NCI-H2171 (cell line): ENCODE measurements at regions not wholly inside any gene's neighbourhood (a gene's known extent, or its start where the extent isn't known, plus 50 kb on each side); places are given as distances from the start of the nearest gene placed in this dataset.

Experiments
- DNase-seq: peaks from one replicate; lab custom pipeline; 2025; lab: John Stamatoyannopoulos, UW

DNA sequence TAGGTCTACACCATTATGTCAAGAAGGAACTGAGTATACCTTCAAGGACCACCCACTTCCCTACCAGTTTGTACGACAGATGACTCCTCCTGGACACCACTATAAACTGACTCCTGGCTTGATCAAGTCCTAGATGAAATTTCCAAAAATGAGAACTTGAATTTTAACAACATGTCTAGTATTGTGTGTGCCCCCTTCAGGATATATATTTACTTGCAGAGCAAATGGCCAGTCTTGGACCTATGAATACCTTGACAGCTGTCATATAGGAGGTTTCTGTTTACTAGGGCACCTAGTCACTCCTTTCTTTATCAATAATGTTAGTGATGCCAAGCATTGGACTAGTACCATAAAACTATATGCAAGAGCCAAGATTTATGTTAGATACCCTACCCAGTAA, 94.1 kb upstream of the TMEM26 start:
- DNase-seq: no peak

GRCh38 chr10:61545170-61545569, 92.0 kb upstream of the TMEM26 start:
- no peak for DNase-seq

GRCh38 chr10:61543831-61544230, 90.7 kb upstream of the TMEM26 start:
- no peak for DNase-seq

DNA sequence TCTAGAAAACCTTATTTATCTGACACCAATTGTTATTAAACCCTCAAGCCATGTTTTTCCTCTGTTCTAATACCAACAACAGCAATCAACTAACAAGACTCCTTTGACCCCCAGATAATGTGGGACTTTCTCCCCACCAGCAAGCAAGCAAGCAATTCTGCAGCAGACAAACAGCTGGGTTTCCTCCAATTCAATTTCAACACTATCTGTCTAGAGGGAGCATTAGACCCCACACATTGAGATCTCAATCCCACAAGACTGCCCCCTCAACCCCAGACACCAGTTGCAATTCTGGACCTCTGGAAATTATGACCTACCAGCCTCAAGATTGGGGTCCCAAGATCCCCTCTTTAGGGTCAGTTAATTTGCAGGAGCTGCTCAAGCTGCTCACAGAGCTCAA, 89.4 kb upstream of the TMEM26 start:
- DNase-seq: no peak

DNA sequence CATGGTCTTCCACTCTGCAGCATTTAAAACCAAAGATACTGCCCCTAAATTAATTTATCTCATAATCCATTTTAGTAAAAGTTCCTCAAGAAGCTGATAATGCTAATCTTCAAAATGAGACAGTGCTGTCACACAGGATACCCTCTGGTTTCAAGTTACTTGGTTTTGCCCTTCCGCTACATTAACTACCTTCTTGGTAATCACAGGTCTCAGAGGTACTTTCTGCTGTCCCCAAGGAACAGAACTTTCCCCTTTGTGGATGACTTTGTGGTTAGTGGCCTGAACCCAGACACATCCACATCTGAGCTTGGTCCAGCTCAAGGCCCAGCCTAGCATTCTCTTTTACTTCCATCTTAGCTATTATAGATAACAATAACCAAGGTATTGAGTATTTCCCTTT, 88.8 kb upstream of the TMEM26 start:
- peak; percentile 1 for DNase-seq

- DNase-seq: no peak
Measured at GRCh38 chr10:61539876-61540275, 86.7 kb upstream of the TMEM26 start.

- no peak for DNase-seq
Measured at GRCh38 chr10:61529208-61529607, 76.0 kb upstream of the TMEM26 start.

- no peak for DNase-seq
Measured at GRCh38 chr10:61503051-61503450, 49.9 kb upstream of the TMEM26 start.
